Heart left ventricle (tissue), 16 donors: ENCODE measurements at regions not wholly inside any gene's neighbourhood (a gene's known extent, or its start where the extent isn't known, plus 50 kb on each side); places are given as distances from the start of the nearest gene placed in this dataset.

ENCODE experiments used
- ATAC-seq, 4 donors: fragments of 200-7000 bp; cut with Tn5 transposase; one replicate each; pipeline ENCODE4 v1.9.1; 2020 to 2022; ENCODE audit warnings: moderate library complexity in 4 of 4, mild to moderate bottlenecking in 3 of 4, moderate number of reproducible peaks in 1 of 4
- DNase-seq, 5 donors: peaks; one replicate each; pipeline ENCODE4 v3.0.0-alpha.2; 2020
- H3K27ac ChIP-seq, 12 donors: fragments of 200-600 bp; sonication (generic) in 4 of 12; one replicate each; pipeline versions ENCODE4 v1.5.0 to v1.8.0; 2016 to 2022; ENCODE audit warnings: mild to moderate bottlenecking in 2 of 12
- H3K27me3 ChIP-seq, 9 donors: fragments of 200-600 bp; sonication (generic) in 2 of 9; one replicate each; pipeline versions ENCODE4 v1.5.1 to v1.8.0; 2016 to 2022; ENCODE audit warnings: mild to moderate bottlenecking in 3 of 9
- H3K36me3 ChIP-seq, 9 donors: fragments of 200-600 bp; sonication (generic) in 2 of 9; one replicate each; pipeline versions ENCODE4 v1.5.0 to v1.8.0; 2018 to 2022; ENCODE audit warnings: mild to moderate bottlenecking in 2 of 9
- H3K4me1 ChIP-seq, 12 donors: fragments of 200-600 bp; sonication (generic) in 4 of 12; one replicate each; pipeline versions ENCODE4 v1.5.0 to v1.8.0; 2016 to 2022; ENCODE audit warnings: mild to moderate bottlenecking in 3 of 12
- H3K4me3 ChIP-seq, 12 donors: fragments of 200-600 bp; sonication (generic) in 4 of 12; one replicate each; pipeline versions ENCODE4 v1.5.0 to v1.8.0; 2017 to 2022; ENCODE audit warnings: mild to moderate bottlenecking in 9 of 12, moderate library complexity in 4 of 12
- H3K9me3 ChIP-seq, 12 donors: fragments of 200-600 bp; sonication (generic) in 4 of 12; one replicate each; pipeline versions ENCODE4 v1.5.0 to v1.8.0; 2016 to 2022; ENCODE audit warnings: mild to moderate bottlenecking in 1 of 12
- POLR2A ChIP-seq, 2 donors: fragments of 450-650 bp; IDR thresholded peaks; one replicate each; pipeline ENCODE4 v1.6.1; 2017; ENCODE audit warnings: antibody characterized with exemption in 2 of 2, mild to moderate bottlenecking in 2 of 2, moderate library complexity in 2 of 2
- WGBS, 4 donors: extraction: QIAGEN DNeasy Blood & Tissue Kit in 2 of 4; methylation state at CpG; one replicate each; pipeline versions ENCODE4 v1.1.5 to v1.1.7; 2013 to 2018; 5-methylcytosine and 5-hydroxymethylcytosine counted together
- intact Hi-C, 10 donors: fragments of 100-400 bp; cut with DNase I; formaldehyde crosslinking; loops; one replicate each; pipeline versions ENCODE4 v1.11.1 to v1.14.2; 2022
- TF ChIP-seq, protein P1 (sequence below), 12 donors: fragments of 200-600 bp; sonication (generic) in 4 of 12; IDR thresholded peaks; one replicate each; pipeline versions ENCODE4 v1.5.0 to v1.8.0; 2018 to 2022; ENCODE audit warnings: antibody characterized with exemption in 12 of 12, mild to moderate bottlenecking in 5 of 12
- donor health status: ischemic (EF 13 %, LVEDD 7.1; RV severe dilation, severe dysfunction).
- donor health status: healthy with polysubstance abuse.
- donor health status: DM: no; HTN: yes; CAD: no.
- donor health status: DM: no; HTN: no; CAD: no.
- donor health status: ischemic (EF 25% LVEDD 6.9; RV normal size, moderate dysfunction).
- donor health status: ischemic (EF 25% LVEDD 5.7; RV mildly dilated, moderate dysfunction).
- donor health status: healthy.
- donor health status: DM: yes; HTN: yes; CAD: no.
- donor health status: ischemic (EF 35%, LVEDD 5.7; RV mildly dilated, moderate dysfunction).
- donor health status: nonischemic (EF 11% LVEDD 7.7; RV severe dilation, severe dysfunction).
- donor health status: DM: yes; HTN: yes; CAD: no.
- donor health status: PGD.
- donor health status: ischemic (EF 29% LVEDD 5.4; RV normal size, mild dysfunction).
- donor health status: nonischemic (EF 23%, LVEDD 6.1; RV moderate dilation, normal function).

DNA sequence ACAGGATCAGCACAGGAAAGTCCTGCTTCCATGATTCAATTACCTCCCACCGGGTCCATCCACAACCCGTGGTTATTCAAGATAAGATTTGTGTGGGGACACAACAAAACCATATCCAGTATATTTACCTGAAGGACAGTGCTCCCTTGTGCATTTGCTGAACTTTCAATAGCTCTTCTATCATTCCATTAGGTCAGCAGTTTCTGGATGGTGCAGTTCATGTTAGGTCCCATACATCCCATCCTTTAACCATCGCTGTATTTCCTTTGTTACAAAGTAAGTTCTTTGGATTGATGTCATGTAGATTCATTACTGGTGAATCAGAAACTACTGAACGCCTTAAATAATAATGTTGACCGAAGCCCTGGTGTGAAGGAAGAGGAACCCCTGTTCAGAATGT is 775.9 kb downstream of the TRIML1 start:
- Histone ChIP-seq H3K4me1 (no peaks in the 10 kb centered on the region), H3K9me3 (peaks cover 0 to 26% (median 7%) of the 10 kb centered on the region in 12 donors), H3K27ac (no peak overlapping the region), H3K27me3 (no peaks in the 10 kb centered on the region), H3K4me3 (no peak overlapping the region), H3K36me3 (no peaks in the 10 kb centered on the region)
- no peak for TF ChIP-seq POLR2A (IDR thresholded peaks at IDR 0.05)
- TF ChIP-seq, protein P1, sequence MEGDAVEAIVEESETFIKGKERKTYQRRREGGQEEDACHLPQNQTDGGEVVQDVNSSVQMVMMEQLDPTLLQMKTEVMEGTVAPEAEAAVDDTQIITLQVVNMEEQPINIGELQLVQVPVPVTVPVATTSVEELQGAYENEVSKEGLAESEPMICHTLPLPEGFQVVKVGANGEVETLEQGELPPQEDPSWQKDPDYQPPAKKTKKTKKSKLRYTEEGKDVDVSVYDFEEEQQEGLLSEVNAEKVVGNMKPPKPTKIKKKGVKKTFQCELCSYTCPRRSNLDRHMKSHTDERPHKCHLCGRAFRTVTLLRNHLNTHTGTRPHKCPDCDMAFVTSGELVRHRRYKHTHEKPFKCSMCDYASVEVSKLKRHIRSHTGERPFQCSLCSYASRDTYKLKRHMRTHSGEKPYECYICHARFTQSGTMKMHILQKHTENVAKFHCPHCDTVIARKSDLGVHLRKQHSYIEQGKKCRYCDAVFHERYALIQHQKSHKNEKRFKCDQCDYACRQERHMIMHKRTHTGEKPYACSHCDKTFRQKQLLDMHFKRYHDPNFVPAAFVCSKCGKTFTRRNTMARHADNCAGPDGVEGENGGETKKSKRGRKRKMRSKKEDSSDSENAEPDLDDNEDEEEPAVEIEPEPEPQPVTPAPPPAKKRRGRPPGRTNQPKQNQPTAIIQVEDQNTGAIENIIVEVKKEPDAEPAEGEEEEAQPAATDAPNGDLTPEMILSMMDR (IDR thresholded peaks at IDR 0.05), result no peak
- WGBS, 4 donors, result 69 to 90% (median 80%) methylated on average over 5 of the region's 5 CpGs
- ATAC-seq (no peak), DNase-seq (no peak)
- intact Hi-C loops, result no loop called here

GRCh38 chr4:188918787-188919186 is 779.5 kb downstream of the TRIML1 start:
- no peak overlapping the region for H3K4me3 ChIP-seq
- ATAC-seq (no peak), DNase-seq (no peak)
- H3K9me3 ChIP-seq, result peaks cover 0 to 26% (median 6%) of the 10 kb centered on the region in 12 donors
- intact Hi-C loops, result no loop called here
- H3K36me3 ChIP-seq, result no peaks in the 10 kb centered on the region
- TF ChIP-seq POLR2A (IDR thresholded peaks at IDR 0.05), result no peak
- TF ChIP-seq, protein P1 (IDR thresholded peaks at IDR 0.05), result no peak
- WGBS, 4 donors, result 70 to 80% (median 75%) methylated on average over 2 of the region's 2 CpGs
- no peaks in the 10 kb centered on the region for H3K4me1 ChIP-seq
- H3K27ac ChIP-seq, result no peak overlapping the region
- no peaks in the 10 kb centered on the region for H3K27me3 ChIP-seq

- Histone ChIP-seq H3K36me3 (no peaks in the 10 kb centered on the region), H3K27me3 (no peaks in the 10 kb centered on the region), H3K4me3 (no peak overlapping the region), H3K4me1 (no peaks in the 10 kb centered on the region), H3K9me3 (peaks cover 0 to 15% (median 4%) of the 10 kb centered on the region in 12 donors), H3K27ac (no peak overlapping the region)
- 71 to 94% (median 79%) methylated on average over 2 of the region's 2 CpGs for WGBS, 4 donors
- intact Hi-C loops, result no loop called here
- TF ChIP-seq, protein P1 (IDR thresholded peaks at IDR 0.05), result no peak
- TF ChIP-seq POLR2A (IDR thresholded peaks at IDR 0.05), result no peak
- ATAC-seq (no peak), DNase-seq (no peak)
These were observed 791.6 kb downstream of the TRIML1 start for GRCh38 chr4:188930822-188931221.

- DNase-seq (no peak), ATAC-seq (no peak)
- Histone ChIP-seq H3K9me3 (peaks cover 0 to 15% (median 4%) of the 10 kb centered on the region in 12 donors), H3K27ac (no peak overlapping the region), H3K4me1 (no peaks in the 10 kb centered on the region), H3K4me3 (no peak overlapping the region), H3K36me3 (no peaks in the 10 kb centered on the region), H3K27me3 (no peaks in the 10 kb centered on the region)
- intact Hi-C loops, result no loop called here
- TF ChIP-seq, protein P1 (IDR thresholded peaks at IDR 0.05), result no peak
- TF ChIP-seq POLR2A (IDR thresholded peaks at IDR 0.05), result no peak
- WGBS, 4 donors, result 69 to 74% (median 70%) methylated on average over 5 of the region's 5 CpGs
These were observed 795.2 kb downstream of the TRIML1 start for GRCh38 chr4:188934320-188934962.
